NB4 (cell line): ENCODE measurements at regions not wholly inside any gene's neighbourhood (a gene's known extent, or its start where the extent isn't known, plus 50 kb on each side); places are given as distances from the start of the nearest gene placed in this dataset.

Source experiments
- DNase-seq: peaks from one replicate; pipeline ENCODE4 v3.0.0; 2010; ENCODE audit warnings: low read depth
- H3K4me3 ChIP-seq: one replicate; pipeline ENCODE4 v1.5.1; 2011; ENCODE audit warnings: mild to moderate bottlenecking, low read depth, low read length, moderate library complexity
- MAX ChIP-seq: IDR thresholded peaks from 2 replicates; pipeline ENCODE4 v1.6.1; 2011; ENCODE audit warnings: low read depth, low read length
- MYC ChIP-seq: IDR thresholded peaks from 2 replicates; pipeline ENCODE4 v1.6.1; 2011; ENCODE audit warnings: low read depth, low read length
- POLR2A ChIP-seq: IDR thresholded peaks from 2 replicates; pipeline ENCODE4 v1.6.1; 2011; ENCODE audit warnings: mild to moderate bottlenecking; ENCODE audit not compliant: insufficient read length; ENCODE audit errors: extremely low read depth
- TF ChIP-seq, protein P1 (sequence below): IDR thresholded peaks from one replicate; pipeline ENCODE4 v1.5.1; 2012; ENCODE audit warnings: low read depth, low read length

GRCh38 chr3:162538491-162538890 lies 1041.9 kb downstream of the OTOL1 start:
- DNase-seq, result no peak
- TF ChIP-seq, protein P1, sequence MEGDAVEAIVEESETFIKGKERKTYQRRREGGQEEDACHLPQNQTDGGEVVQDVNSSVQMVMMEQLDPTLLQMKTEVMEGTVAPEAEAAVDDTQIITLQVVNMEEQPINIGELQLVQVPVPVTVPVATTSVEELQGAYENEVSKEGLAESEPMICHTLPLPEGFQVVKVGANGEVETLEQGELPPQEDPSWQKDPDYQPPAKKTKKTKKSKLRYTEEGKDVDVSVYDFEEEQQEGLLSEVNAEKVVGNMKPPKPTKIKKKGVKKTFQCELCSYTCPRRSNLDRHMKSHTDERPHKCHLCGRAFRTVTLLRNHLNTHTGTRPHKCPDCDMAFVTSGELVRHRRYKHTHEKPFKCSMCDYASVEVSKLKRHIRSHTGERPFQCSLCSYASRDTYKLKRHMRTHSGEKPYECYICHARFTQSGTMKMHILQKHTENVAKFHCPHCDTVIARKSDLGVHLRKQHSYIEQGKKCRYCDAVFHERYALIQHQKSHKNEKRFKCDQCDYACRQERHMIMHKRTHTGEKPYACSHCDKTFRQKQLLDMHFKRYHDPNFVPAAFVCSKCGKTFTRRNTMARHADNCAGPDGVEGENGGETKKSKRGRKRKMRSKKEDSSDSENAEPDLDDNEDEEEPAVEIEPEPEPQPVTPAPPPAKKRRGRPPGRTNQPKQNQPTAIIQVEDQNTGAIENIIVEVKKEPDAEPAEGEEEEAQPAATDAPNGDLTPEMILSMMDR, result no peak
- no peak for TF ChIP-seq MAX
- no peak for TF ChIP-seq MYC
- TF ChIP-seq POLR2A, result no peak
- H3K4me3 ChIP-seq, result no peak overlapping the region

DNA sequence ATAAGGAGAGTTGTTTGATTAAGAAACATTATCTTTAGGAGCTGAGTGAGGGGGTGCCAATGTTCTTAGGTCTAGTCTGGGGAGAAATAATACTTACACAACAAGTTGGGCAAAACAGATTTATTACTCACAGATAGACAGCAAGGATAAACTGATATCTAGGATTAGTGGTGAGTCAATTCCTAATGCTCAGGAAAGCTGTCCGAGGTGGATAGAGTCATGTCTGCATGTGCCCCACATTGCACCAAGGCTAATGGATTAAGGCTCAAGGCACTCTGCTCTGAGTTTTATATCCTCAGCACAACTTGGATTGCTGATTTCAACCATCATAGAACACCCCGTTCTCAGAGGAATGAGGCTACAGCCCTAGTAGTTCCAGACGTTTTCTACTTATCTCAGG lies 1042.3 kb downstream of the OTOL1 start:
- no peak overlapping the region for H3K4me3 ChIP-seq
- DNase-seq, result no peak
- TF ChIP-seq POLR2A, result no peak
- no peak for TF ChIP-seq MAX
- TF ChIP-seq, protein P1, result no peak
- TF ChIP-seq MYC, result no peak

- DNase-seq, result no peak
- TF ChIP-seq, protein P1, result no peak
- no peak for TF ChIP-seq POLR2A
- no peak for TF ChIP-seq MAX
- TF ChIP-seq MYC, result no peak
- H3K4me3 ChIP-seq, result no peak overlapping the region
These were observed 1043.8 kb downstream of the OTOL1 start for GRCh38 chr3:162540421-162540820.

GRCh38 chr3:162541923-162542322 lies 1045.3 kb downstream of the OTOL1 start:
- DNase-seq, result no peak
- TF ChIP-seq MAX, result no peak
- no peak for TF ChIP-seq MYC
- no peak for TF ChIP-seq POLR2A
- TF ChIP-seq, protein P1, result no peak
- H3K4me3 ChIP-seq, result no peak overlapping the region

GRCh38 chr3:162544246-162544645 lies 1047.6 kb downstream of the OTOL1 start:
- no peak overlapping the region for H3K4me3 ChIP-seq
- TF ChIP-seq MYC (no peak), MAX (no peak), POLR2A (no peak)
- TF ChIP-seq, protein P1, result no peak
- no peak for DNase-seq

- TF ChIP-seq MAX, result no peak
- TF ChIP-seq, protein P1, result no peak
- TF ChIP-seq POLR2A, result no peak
- TF ChIP-seq MYC, result no peak
- no peak for DNase-seq
These were observed 1050.3 kb downstream of the OTOL1 start for GRCh38 chr3:162546910-162547309.

More at GRCh38 chr3:162546910-162547309, 1050.3 kb downstream of the OTOL1 start:
- no peak overlapping the region for H3K4me3 ChIP-seq
